HG02981 (cell line): ENCODE measurements at regions not wholly inside any gene's neighbourhood (a gene's known extent, or its start where the extent isn't known, plus 50 kb on each side); places are given as distances from the start of the nearest gene placed in this dataset.

Experiments used
- ATAC-seq: cut with Tn5 transposase; IDR thresholded peaks from one replicate; pipeline ENCODE4 v1.9.1; 2021; ENCODE audit warnings: mild to moderate bottlenecking, moderate library complexity; ENCODE audit not compliant: unreplicated experiment

DNA sequence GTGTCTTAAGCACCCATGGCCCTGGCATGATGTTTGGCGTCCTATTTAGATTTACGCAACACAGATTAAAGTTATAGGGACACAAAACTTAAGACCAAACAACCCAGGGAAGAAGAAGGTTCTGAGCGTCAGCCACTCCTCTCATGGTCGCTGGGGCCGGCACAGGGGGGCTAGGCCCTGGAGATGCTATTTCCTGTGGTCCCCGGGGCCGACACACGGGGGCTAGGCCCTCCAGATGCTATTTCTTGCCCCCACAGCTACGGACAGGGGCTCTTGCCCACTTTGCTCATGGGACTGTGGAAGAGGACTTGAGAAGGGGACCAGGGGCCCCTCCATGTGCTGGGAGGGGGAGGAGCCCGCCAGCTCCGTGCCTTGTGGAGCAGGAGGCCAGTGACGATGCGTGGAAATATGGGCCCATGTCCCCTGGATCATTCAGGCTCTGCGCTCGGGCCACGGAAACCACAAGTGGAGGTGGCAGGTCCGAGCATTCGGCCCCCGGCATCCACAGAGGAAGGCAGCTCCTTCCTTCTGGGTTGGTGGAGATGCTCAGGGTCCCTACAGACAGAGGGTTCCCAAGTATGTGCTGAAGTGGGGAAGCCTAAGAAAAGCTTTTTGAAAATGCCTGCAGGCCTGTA lies 711.1 kb downstream of the BRD1 start:
- no peak for ATAC-seq

DNA sequence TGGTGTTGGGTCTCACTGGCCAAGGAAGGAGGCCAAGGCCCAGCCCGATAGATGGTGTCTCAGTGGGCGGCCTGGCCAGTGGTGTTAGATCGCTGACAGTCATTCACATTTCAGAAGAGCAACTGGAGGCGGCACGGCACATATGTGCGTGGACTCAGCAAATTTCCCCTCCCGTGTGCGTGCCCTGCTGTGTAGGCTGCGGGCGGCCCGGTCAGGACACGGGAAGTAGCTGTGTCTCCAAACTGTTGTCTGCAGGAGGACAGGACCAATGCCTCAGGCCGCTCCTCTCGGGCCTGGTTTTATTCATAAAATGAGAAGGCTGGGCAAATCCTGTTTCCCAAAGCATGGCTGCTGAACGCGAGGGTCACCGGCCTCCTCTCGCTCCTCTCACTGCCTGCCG lies 711.7 kb downstream of the BRD1 start:
- no peak for ATAC-seq

DNA sequence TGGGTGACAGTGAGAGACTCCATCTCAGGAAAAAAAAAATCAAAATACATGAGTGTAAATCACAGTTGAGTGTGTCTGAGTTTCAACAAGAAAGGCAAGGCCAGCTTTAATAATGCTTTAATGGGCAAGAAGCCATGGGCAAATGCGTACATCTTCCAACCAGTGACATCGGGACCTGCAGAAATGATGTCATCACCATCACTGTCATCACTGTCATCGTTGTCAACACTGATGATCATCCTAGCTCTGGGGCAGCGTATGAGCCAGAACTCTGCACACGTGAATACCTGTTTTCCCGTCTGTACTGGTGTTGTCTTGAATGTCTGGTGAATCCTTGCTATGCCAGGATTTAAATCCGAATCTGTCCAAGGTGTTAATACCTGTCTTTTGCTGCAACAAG lies 712.5 kb downstream of the BRD1 start:
- no peak for ATAC-seq

DNA sequence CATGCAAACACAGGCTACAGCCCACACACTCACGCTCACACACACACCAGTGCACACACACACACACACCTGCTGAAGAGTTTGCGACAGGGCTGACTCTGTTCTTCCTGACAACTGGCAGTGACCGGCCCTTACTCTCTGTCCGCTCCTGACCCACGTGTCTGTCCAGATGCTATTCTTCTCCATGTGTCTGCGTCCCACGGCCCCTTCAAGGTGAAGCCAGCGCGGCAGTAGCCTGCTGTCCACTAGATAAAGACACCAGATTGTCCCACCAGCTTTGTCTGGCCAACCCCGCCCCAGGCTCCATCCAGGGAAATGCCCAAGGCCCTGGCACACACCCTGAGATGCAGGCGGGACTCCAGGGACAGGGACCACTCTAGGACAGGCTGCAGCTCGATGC lies 713.9 kb downstream of the BRD1 start:
- no peak for ATAC-seq

DNA sequence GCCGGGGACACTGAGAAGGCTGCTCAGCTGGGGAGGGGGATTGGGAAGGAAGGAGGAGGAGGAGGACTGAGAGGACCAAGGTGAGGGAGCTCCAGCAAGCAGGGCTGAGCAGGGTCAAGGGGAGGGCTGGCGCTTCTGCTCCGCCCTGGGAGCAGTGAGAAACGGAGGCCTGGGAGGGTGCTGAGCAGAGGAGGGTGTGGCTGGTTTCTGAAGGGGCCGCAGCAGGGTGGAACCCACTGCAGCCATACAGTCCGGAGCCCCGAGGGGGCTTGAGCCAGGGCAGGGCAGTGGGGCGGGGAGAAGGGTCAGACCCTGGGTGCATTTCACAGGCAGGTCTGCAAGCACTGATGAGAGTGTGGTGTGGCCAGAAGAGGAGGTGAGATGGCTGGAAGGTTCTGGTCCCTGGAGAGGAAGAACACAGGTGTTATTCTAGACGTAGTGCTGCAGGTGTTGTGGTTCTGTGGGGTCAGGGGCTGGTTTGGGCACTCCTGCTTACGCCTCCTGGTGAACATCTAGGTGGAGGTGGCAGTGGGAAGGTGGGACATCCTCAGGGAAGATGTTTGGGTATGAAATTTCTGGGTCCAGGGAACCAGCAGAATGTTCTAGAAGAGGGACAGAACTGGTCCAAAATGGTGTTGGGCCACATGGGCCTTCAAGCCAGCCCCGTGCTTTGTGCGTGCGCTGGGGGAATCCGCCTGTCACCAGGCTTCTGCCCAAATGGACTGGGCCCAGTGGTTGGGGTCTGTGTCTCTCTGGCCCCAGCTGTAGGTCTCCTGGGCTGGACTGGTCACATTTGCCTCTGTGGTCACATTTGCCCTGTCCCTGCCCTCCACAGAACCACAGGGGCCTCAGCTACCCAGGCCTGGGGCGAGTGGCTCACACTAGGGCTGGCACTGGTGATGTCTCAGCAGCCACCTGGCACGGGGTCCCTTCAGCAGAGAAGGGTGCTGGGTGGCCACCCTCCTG lies 714.7 kb downstream of the BRD1 start:
- no peak for ATAC-seq

DNA sequence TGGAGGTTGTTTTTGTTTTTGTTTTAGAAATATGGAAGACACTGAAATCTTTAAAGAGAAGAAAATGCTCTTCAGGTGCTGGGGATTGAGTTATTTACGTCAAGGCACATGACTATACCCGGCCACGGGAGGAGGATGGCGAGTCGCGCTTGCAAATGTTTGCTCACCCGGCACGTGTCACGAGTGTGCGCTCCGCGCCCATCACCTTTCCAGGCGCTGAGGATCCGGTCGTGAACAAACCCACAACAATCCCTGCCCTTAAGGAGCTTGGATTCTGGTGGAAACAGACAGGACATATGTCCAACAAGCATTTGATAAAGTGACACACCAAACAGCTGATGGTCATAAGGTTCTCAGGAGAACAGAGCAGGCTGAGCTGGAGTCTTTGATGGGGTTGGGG lies 715.5 kb downstream of the BRD1 start:
- no peak for ATAC-seq

DNA sequence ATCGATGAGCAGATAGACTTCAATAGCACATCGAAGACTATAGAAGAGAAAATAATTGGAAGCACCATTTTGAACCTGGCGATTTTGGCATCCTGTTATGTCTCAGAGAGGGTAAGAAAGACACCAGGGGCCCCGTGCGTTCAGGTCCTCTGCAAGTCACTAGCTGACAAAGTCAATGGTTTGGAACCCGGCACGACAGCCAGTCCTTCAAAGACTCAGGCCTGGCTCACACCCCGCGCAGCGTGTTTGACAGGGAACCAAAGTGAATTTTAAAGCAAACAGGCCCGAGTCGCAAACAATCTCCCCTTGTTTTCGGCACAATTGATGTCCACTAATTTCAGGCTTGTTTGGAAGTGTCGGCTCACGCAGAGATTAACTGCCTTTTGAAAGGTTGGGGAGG lies 716.6 kb downstream of the BRD1 start:
- ATAC-seq = no peak

DNA sequence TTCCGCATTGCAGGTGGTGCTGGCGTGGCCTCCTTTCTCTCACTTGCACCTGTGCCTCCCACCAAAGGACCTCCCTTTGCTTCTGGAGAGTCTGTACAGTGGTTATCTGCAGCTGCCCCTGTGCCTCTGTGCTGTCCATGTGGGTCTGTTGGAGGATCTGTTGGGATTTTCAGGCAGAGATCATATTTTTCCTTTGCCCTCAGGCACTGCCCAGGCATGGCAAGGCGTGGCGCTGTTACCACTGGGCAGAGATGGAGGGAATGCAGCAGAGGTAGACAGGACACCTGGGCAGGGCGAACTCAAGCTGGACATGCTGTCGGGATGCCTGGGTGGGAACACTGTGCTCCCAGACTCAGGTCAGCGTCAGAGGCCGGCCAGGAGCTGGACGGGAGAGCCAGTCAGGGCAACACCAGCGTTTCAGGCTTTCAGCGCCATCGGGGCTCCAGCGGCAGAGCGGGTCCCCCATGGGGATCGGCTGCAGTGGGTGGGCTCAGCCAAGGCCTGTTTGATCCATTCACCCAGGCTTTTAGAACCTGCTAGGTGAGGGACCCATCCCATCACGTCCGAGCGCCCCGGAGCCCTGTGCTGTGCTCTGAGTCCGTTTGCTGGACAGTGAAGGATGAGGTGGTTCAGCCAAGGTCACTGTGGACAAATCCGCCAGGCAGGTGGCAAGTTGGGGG lies 718.9 kb downstream of the BRD1 start:
- no peak for ATAC-seq

DNA sequence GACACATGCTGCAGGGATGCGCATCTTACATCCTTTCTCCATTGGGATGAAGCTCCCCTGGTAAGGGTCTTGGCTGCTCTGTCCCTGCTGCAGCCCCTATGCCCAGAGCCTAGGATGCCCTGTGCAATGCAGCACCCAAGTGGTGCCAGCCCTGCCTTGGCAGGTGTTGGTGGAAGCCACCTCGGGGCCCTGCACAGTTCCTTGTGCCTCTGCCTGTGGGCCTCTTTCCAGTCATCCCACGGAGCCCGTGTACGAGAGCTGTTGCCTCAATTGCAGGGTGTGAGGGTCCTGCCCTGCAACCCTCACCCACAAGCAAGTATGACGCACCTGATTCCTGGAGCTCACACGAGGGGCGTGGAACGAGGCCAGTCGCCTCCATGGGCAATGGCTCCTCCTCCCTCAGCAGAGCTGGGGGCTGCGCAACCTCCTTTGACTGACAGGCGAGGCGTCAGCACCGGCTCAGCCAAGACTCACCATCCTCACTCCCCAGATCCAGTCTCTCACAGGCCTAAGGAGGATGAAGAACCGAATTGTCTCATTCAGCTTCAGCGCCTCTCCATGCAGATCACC lies 719.6 kb downstream of the BRD1 start:
- no peak for ATAC-seq

DNA sequence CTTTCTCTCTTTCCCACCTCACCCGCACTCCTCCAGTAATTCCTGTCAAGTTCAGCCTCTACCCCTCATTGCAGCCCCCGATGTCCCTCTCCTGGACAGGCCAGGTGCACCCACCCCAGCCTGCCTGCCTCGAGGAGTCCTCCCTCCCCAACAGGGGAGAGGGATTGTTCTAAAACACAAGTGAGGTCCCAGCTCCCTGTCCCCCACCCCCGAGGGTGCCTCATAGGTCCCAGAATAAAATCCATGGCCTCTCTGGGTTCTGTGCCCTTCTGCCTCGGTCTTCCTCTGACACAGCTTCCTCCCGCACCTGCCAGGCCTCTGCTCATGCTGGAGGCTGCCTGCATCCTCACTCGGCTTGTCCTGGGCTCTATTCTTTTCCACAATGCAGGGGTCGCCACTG lies 720.1 kb downstream of the BRD1 start:
- no peak for ATAC-seq

DNA sequence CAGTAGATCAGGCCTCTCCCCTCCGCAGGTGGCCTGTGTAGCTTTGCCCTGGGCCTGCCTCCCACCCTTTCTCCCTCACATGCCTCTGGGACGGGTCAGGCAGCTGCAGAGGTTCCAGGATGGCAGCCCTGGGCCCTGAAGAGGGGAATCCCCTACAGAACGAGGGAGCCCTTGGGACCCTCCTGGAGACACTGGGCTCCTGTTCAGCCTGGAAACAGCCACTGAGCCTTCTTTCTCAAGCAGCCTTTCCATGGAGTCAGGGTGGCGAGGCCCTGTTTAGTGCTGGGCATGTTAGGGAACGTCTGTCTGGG lies 720.9 kb downstream of the BRD1 start:
- ATAC-seq = no peak

DNA sequence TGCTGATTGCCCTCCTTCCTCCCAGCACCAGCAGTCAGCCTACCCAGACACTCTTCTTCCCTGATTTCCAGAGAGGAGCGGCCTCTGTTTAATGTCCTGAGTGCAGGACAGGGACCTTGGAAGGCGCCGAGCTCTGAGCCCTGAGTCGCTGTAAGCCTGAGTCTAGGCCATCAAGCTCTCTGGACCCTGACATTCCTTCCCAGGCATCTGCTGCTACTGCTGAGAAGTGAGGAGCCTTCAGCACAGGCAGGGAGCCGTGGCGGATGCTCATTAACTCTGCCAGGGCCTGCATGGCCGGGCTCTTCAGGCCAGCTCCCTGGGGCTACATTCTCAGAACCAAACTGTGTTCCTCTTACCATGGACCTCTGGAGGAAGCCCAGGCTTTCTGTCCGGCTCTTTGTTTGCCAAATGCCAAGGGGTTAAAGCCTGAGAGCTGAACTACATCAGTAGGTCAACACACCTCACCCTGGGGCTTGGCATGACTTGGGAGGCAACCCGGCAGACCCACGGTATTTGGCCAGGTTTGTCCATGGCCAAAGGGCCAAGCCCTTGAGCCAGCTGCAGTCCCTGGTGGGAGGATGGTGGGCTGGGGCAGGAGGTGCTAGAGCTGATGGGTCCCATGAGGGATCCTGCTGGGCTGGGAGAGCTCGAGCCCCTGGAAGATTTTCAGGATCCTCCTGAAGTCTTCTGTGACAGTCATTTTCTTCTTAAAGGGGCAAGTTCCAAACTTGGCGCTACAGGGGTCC lies 721.4 kb downstream of the BRD1 start:
- ATAC-seq = no peak

DNA sequence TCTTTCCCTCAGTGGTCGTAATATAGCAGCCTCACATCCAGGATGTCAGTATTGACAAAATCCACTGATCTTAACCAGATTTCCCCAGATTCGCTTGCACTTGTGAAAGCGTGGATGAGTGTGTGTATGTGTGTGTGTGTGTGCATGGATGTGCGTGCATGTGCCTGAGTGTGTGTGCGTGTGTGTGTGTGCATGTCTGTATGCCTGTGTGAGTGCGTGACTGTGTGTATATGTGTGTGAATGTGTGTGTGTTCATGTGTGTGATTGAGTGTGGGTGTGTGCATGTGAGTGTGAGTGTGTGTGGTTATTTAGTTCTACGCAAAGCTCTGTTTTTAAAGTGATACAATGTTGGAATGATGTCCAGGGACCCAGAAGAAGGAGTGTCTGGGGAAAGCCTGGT lies 723.2 kb downstream of the BRD1 start:
- ATAC-seq = no peak

DNA sequence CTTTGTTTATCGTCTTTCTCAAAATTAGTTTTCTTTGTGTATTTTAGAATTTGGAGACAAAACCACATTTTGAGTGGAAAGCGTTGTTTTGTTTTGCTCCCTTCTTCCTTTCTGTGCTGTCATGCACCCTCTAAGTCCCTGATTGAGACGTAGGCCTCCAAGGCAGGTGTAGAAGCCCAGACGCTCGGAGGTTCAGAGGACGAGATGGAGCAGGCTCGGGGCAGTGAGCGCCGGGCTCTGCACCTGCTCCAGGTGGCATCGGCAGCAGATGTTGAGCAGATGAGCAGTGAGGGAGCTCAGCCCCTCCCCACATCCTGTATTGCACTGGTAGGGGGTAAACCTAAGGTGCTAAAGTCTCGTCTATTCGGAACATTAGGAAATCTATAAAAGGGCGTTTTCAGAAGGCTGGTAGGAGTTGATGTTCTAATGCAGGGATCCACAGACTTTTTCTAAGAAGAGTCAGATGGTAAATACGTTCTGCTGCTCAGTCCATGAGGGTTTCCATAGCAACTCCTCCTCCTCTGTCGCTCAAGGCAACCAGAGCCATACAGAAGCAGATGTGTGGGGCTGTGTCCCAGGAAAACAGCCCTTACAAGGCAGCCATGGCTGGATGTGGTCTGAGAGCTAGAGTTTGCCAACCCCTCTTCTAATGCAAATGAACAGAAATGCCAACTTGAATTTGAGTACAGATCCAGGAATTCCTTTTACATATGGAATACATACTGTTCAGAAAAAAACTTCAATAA lies 724.2 kb downstream of the BRD1 start:
- no peak for ATAC-seq

DNA sequence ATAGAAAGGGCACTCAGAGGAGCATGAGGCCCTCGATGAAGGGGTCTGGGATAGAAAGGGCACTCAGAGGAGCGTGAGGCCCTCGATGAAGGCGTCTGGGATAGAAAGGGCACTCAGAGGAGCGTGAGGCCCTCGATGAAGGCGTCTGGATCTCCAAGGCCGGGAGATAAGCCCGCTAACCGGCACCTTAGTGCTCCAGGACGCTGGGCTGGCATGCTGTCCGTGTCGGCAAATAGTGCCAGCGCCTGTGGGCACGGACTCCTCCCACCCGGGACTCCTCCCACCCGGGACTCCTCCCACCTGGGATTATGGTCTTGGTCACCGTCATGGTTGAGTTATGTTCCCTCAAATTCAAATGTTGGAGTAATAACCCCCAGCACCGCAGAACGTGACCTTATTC lies 725.3 kb downstream of the BRD1 start:
- no peak for ATAC-seq

DNA sequence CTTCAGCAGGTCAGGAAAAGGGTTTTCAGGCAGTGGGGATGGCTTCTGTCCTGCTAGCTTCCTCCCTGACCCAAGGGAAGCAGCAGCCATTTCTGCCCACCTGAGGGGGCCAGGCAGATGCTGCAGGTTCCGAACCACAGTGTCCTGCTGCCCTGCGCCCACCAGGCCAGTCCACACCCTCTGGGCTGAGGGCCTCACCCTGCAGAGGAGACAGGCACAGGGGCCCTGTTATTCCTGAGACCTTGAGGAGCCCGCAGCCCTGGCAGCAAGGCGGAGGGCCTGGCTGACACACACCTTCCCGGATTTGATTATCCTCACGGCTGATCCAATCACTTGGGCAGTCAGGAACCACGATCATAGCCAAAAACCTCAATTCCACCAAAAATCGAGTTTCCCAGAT lies 725.8 kb downstream of the BRD1 start:
- no peak for ATAC-seq

DNA sequence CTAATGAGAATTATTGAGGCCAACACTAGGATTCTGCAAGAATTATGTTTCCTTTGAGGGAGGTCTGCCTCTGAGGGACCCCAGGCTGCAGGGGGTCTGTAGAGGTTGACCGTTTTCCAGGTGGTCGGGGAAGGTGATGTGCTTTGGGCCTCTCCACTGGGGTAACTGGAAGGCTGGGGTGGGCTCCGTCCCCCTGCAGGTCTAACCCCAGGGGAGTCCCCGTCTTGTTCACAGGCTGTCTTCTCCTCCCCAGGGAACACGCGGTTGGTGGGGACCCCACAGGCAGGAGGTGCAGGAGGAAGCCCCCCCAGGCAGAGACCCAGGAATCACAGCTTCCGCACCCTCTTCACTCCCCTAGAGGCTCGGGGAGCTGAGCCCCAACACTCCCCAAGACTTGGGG lies 726.4 kb downstream of the BRD1 start:
- no peak for ATAC-seq

DNA sequence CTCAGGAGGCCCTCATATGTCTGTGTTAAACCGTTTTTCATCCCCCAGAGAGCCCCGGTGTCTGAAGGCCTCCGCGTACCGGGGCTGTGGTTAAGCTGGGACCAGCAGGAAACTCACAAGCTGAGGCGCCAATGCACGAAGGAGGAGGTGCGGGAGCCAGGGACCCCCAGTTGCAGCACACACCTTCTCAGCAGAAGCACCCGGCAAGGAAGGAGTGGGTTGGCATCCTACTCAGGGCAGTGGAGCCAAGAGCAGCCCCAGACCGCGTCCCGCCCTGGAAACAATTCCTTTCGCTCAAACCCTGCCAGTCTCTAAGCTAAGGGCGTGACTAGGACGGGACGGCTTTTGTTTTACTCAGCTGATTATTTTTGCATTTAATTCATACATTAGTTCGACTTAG lies 726.9 kb downstream of the BRD1 start:
- ATAC-seq = no peak

DNA sequence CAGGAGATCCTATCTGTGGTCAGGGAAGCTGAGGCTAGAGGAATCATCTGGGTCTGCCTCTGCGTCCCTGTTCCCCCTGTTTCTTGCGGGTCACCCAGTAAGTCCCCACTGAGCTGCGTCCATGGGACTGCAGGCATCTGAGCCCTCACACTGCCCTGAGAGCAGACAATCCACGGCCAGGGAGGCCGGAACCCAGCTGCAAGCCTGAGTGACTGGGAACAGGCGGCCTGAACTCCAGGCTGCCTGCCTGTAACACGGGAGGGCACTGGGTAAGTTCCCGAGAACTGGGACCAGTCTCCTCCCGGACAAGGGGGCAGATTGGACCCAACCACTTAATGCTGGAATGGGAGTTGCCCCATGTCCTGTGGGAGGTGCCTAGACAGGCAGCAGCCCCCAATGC lies 727.4 kb downstream of the BRD1 start:
- no peak for ATAC-seq

DNA sequence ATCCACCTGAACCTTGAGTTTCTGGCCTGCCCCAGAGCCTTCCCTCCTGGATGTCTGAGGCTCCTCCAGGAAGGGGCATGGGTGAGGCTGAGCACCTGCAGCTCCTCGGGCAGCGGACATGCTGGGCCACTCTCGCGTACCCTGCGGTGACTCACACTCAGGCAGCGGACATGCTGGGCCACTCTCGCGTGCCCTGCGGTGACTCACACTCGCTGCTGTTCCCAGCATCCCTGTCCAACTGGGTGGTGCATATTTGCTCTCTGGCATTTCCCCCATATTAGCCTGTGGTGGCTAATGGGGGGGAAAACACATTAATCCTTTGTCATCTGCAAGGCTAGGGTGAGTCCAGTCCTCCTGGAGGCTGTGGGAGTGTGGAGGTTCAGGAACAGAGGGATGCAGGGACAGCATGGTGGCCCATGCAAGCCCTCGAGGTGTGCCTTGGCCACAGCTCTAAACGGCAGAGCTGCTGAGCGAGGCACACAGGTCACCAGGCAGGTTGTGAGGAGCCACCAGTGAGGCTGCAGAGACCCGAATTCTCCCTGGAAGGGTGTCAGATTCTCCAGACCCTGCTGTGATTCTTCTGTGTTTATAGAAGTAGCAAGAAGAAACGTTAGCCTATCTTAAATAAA lies 728.1 kb downstream of the BRD1 start:
- ATAC-seq = no peak
